H9 (cell line): ENCODE measurements at regions not wholly inside any gene's neighbourhood (a gene's known extent, or its start where the extent isn't known, plus 50 kb on each side); places are given as distances from the start of the nearest gene placed in this dataset.

ENCODE experiments used
- DNase-seq: peaks from one replicate; pipeline ENCODE4 v3.0.0-alpha.2; 2017
- H2AFZ ChIP-seq: one replicate; pipeline ENCODE4 v1.6.1; 2013; ENCODE audit warnings: mild to moderate bottlenecking, low read length, control low read depth, moderate library complexity
- H2AK5ac ChIP-seq: 2 replicates; pipeline ENCODE4 v1.6.1; 2013; ENCODE audit warnings: low read length, control low read depth, mixed read lengths; ENCODE audit not compliant: insufficient read length
- H2BK120ac ChIP-seq: one replicate; pipeline ENCODE4 v1.6.1; 2013; ENCODE audit warnings: low read depth, mild to moderate bottlenecking, low read length, control low read depth, inconsistent platforms; ENCODE audit not compliant: poor library complexity, severe bottlenecking
- H2BK12ac ChIP-seq: 2 replicates; pipeline ENCODE4 v1.6.1; 2013; ENCODE audit warnings: low read length, control low read depth, mixed read lengths, low read depth; ENCODE audit not compliant: insufficient read length
- H2BK15ac ChIP-seq: 2 replicates; pipeline ENCODE4 v1.6.1; 2013; ENCODE audit warnings: low read depth, low read length, control low read depth
- H2BK20ac ChIP-seq: one replicate; pipeline ENCODE4 v1.6.1; 2013; ENCODE audit warnings: low read depth, mild to moderate bottlenecking, low read length, control low read depth, inconsistent platforms; ENCODE audit not compliant: poor library complexity, severe bottlenecking
- H2BK5ac ChIP-seq: 2 replicates; pipeline ENCODE4 v1.6.1; 2013; ENCODE audit warnings: low read length, control low read depth, mixed read lengths; ENCODE audit not compliant: insufficient read length
- H3K14ac ChIP-seq: 2 replicates; pipeline ENCODE4 v1.6.1; 2013; ENCODE audit warnings: low read length, control low read depth; ENCODE audit not compliant: insufficient read depth
- H3K18ac ChIP-seq: 2 replicates; pipeline ENCODE4 v1.6.1; 2013; ENCODE audit warnings: low read depth, mild to moderate bottlenecking, mixed read lengths, low read length, control low read depth; ENCODE audit not compliant: insufficient read length
- H3K23ac ChIP-seq: 2 replicates; pipeline ENCODE4 v1.6.1; 2013; ENCODE audit warnings: low read length, control low read depth, mixed read lengths, low read depth; ENCODE audit not compliant: insufficient read length
- H3K23me2 ChIP-seq: 2 replicates; pipeline ENCODE4 v1.6.1; 2013; ENCODE audit warnings: low read depth, mild to moderate bottlenecking, mixed read lengths, low read length, control low read depth; ENCODE audit not compliant: insufficient read length, poor library complexity, severe bottlenecking
- H3K27ac ChIP-seq: 2 replicates; pipeline ENCODE4 v1.5.1; 2013; ENCODE audit warnings: low read length, control low read depth, mixed read lengths, low read depth; ENCODE audit not compliant: insufficient read length
- H3K27me3 ChIP-seq: 2 replicates; pipeline ENCODE4 v1.6.1; 2013; ENCODE audit warnings: low read length, control low read depth, inconsistent platforms; ENCODE audit not compliant: insufficient read depth
- H3K4ac ChIP-seq: 2 replicates; pipeline ENCODE4 v1.6.1; 2013; ENCODE audit warnings: low read depth, mild to moderate bottlenecking, control low read depth, inconsistent platforms, low read length, moderate library complexity
- H3K4me1 ChIP-seq: 2 replicates; pipeline ENCODE4 v1.6.1; 2013; ENCODE audit warnings: low read length, control low read depth, inconsistent platforms; ENCODE audit not compliant: insufficient read depth
- H3K4me2 ChIP-seq: 2 replicates; pipeline ENCODE4 v1.6.1; 2013; ENCODE audit warnings: low read length, control low read depth, mixed read lengths; ENCODE audit not compliant: insufficient read length, insufficient read depth
- H3K56ac ChIP-seq: 2 replicates; pipeline ENCODE4 v1.6.1; 2013; ENCODE audit warnings: low read depth, mild to moderate bottlenecking, mixed read lengths, low read length, control low read depth; ENCODE audit not compliant: insufficient read length
- H3K79me1 ChIP-seq: 2 replicates; pipeline ENCODE4 v1.6.1; 2013; ENCODE audit warnings: low read depth, mild to moderate bottlenecking, moderate library complexity, low read length, control low read depth, inconsistent platforms; ENCODE audit not compliant: insufficient read depth, poor library complexity, severe bottlenecking
- H3K79me2 ChIP-seq: 2 replicates; pipeline ENCODE4 v1.6.1; 2013; ENCODE audit warnings: low read length, control low read depth, inconsistent platforms; ENCODE audit not compliant: insufficient read depth
- H3K9ac ChIP-seq: 2 replicates; pipeline ENCODE4 v1.6.1; 2013; ENCODE audit warnings: low read length, control low read depth, mixed read lengths; ENCODE audit not compliant: insufficient read length; ENCODE audit errors: extremely low read depth
- H3K9me3 ChIP-seq: one replicate; pipeline ENCODE4 v1.6.1; 2013; ENCODE audit warnings: low read depth, low read length, inconsistent platforms; ENCODE audit not compliant: control insufficient read depth
- H3T11ph ChIP-seq: one replicate; pipeline ENCODE4 v1.6.1; 2013; ENCODE audit warnings: mild to moderate bottlenecking, low read length, control low read depth, inconsistent platforms
- H4K20me1 ChIP-seq: one replicate; pipeline ENCODE4 v1.6.1; 2013; ENCODE audit not compliant: control insufficient read depth, insufficient read length, insufficient read depth
- H4K5ac ChIP-seq: 2 replicates; pipeline ENCODE4 v1.6.1; 2013; ENCODE audit warnings: low read depth, mild to moderate bottlenecking, mixed read lengths, low read length, control low read depth; ENCODE audit not compliant: insufficient read length
- H4K8ac ChIP-seq: replicated peaks from 2 replicates; pipeline ENCODE4 v1.6.1; 2013; ENCODE audit warnings: low read length, control low read depth, mixed read lengths, low read depth; ENCODE audit not compliant: insufficient read length
- H4K91ac ChIP-seq: 2 replicates; pipeline ENCODE4 v1.6.1; 2013; ENCODE audit warnings: low read depth, mild to moderate bottlenecking, moderate library complexity, mixed read lengths, low read length, control low read depth; ENCODE audit not compliant: insufficient read length
- H3K27ac Mint-ChIP-seq, 3 experiments: 2 replicates in 2 of 3; 3 replicates in 1 of 3; pipeline ENCODE4 v1.8.0; 2020 to 2021; ENCODE audit warnings: mixed read lengths in 3 of 3, mild to moderate bottlenecking in 1 of 3, moderate library complexity in 1 of 3
- H3K27me3 Mint-ChIP-seq: 2 replicates; pipeline ENCODE4 v1.8.0; 2021; ENCODE audit warnings: low read depth, mild to moderate bottlenecking, moderate library complexity, mixed read lengths
- H3K36me3 Mint-ChIP-seq, 3 experiments: 2 replicates in 2 of 3; 3 replicates in 1 of 3; pipeline ENCODE4 v1.8.0; 2020 to 2021; ENCODE audit warnings: low read depth in 3 of 3, mixed read lengths in 3 of 3; ENCODE audit not compliant: insufficient read depth in 1 of 3
- H3K4me1 Mint-ChIP-seq, 2 experiments: 2 replicates each; pipeline ENCODE4 v1.8.0; 2020; ENCODE audit warnings: mixed read lengths in 2 of 2
- H3K4me3 Mint-ChIP-seq, 2 experiments: 2 replicates in 1 of 2; 3 replicates in 1 of 2; pipeline ENCODE4 v1.8.0; 2020 to 2021; ENCODE audit warnings: mild to moderate bottlenecking in 2 of 2, mixed read lengths in 2 of 2, moderate library complexity in 1 of 2
- H3K9me3 Mint-ChIP-seq, 2 experiments: 2 replicates in 1 of 2; 3 replicates in 1 of 2; pipeline ENCODE4 v1.8.0; 2020; ENCODE audit warnings: mild to moderate bottlenecking in 2 of 2, mixed read lengths in 2 of 2, moderate library complexity in 1 of 2
- CTCF ChIP-seq: fragments of 200-600 bp; sonication (generic); conservative IDR thresholded peaks from 3 replicates; pipeline ENCODE4 v1.8.0; 2021; ENCODE audit warnings: antibody characterized with exemption, mild to moderate bottlenecking
- WGBS: extraction: QIAGEN DNeasy Blood & Tissue Kit; methylation state at CpG from one replicate; pipeline ENCODE4 v1.1.7; 2013; ENCODE audit warnings: missing lambda C conversion rate, low lambda C conversion rate, mixed read lengths; ENCODE audit not compliant: insufficient read length; ENCODE audit errors: extremely low coverage; 5-methylcytosine and 5-hydroxymethylcytosine counted together

GRCh38 chr5:167794121-167794520, 497.3 kb upstream of the WWC1 start:
- H3K27ac ChIP-seq, result no peak overlapping the region
- H2BK15ac ChIP-seq, result no peak overlapping the region
- no peak overlapping the region for H2BK5ac ChIP-seq
- no peak overlapping the region for H2BK120ac ChIP-seq
- peaks cover 10% of the 10 kb centered on the region; the same call in 1 of the 2 replicates for H3K4me1 ChIP-seq
- H3T11ph ChIP-seq, result no peak overlapping the region
- Mint-ChIP-seq H3K4me1 (peaks cover 16 to 22% of the 10 kb centered on the region in 2 experiments), H3K9me3 (no peaks in the 10 kb centered on the region), H3K4me3 (no peak overlapping the region), H3K27ac (no peak overlapping the region), H3K36me3 (no peaks in the 10 kb centered on the region), H3K27me3 (no peaks in the 10 kb centered on the region)
- H3K9ac ChIP-seq, result no peak overlapping the region
- H2AFZ ChIP-seq, result no peak overlapping the region
- no peak overlapping the region for H3K18ac ChIP-seq
- no peak overlapping the region for H3K14ac ChIP-seq
- no peak for DNase-seq
- H2BK12ac ChIP-seq, result no peak overlapping the region
- no peaks in the 10 kb centered on the region for H3K79me1 ChIP-seq
- H2AK5ac ChIP-seq, result no peak overlapping the region
- no peak overlapping the region for H3K4ac ChIP-seq
- H3K56ac ChIP-seq, result no peak overlapping the region
- no peak overlapping the region for H4K8ac ChIP-seq
- no peaks in the 10 kb centered on the region for H3K79me2 ChIP-seq
- H2BK20ac ChIP-seq, result no peak overlapping the region
- no peaks in the 10 kb centered on the region for H3K23me2 ChIP-seq
- no peak for TF ChIP-seq CTCF
- H3K4me2 ChIP-seq, result no peak overlapping the region
- no peak overlapping the region for H4K5ac ChIP-seq
- H3K23ac ChIP-seq, result no peak overlapping the region
- no CpG with 5 or more reads among the region's 4 CpGs for WGBS
- no peaks in the 10 kb centered on the region for H4K20me1 ChIP-seq
- H3K27me3 ChIP-seq, result no peaks in the 10 kb centered on the region
- H4K91ac ChIP-seq, result no peak overlapping the region
- no peaks in the 10 kb centered on the region for H3K9me3 ChIP-seq
